HG03196 (cell line): ENCODE measurements at regions not wholly inside any gene's neighbourhood (a gene's known extent, or its start where the extent isn't known, plus 50 kb on each side); places are given as distances from the start of the nearest gene placed in this dataset.

Source experiments
- ATAC-seq: cut with Tn5 transposase; IDR thresholded peaks from one replicate; pipeline ENCODE4 v1.9.1; 2021; ENCODE audit not compliant: unreplicated experiment

- ATAC-seq = no peak
Observed at GRCh38 chr4:125891597-125892258, 577.0 kb downstream of the FAT4 start.

DNA sequence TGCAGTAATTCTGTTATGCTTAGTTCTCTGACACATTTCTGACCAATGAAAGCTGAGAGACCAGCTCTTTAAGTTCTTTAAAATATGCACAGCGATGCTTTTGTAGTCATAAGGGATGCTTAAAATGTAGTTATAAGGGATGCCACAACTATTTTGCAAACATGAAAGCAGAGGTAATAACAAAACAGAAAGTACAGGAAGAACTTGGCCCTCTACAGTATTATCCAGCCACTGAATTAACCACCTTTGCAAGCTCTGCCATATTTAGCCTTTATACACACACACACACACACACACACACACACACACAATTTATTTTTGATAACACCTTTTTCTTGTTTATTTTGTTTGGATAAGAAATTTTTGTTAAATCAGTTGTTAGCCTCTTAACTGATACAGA, 590.0 kb downstream of the FAT4 start:
- no peak for ATAC-seq

- ATAC-seq = no peak
Observed at GRCh38 chr4:125911058-125911457, 596.3 kb downstream of the FAT4 start.

GRCh38 chr4:125911481-125911880, 596.7 kb downstream of the FAT4 start:
- no peak for ATAC-seq

DNA sequence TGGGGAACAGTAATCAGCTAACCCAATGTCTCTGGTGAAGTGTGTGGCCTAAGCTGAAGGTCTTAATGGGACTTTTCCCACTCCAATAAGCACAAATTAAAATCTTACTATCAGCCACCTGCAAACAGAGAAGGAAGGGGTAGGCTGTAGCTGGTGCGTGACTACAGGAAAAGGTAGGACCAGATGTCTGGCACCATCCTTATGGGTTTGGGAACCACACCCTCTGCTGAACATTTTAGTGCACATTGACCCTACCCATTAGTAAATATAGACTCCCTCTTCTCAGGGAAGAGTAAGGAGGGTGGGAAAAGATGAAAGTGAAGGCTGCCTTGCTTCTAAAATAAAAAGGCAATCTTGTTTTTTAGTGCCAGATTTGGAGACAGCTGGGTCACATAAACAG, 602.8 kb downstream of the FAT4 start:
- no peak for ATAC-seq

DNA sequence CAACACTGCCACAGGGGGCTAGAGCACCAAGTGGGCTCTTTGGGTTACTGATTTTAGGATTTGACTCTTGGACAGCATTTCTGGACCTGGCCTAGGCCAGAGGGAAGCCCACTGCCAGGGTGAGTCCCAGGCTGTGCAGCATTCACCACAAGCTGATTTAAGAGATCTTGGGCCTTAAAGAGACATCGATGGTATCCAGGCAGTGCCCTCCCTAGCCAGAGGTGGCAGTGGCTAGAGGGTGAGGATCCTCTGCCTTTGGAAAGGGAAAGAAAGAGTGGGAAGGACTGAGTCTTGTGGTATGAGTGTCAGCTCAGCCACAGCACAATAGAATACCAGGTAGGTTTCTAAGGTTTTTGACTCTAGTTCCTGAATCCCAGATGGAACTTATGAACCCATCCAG, 613.9 kb downstream of the FAT4 start:
- ATAC-seq = no peak

- no peak for ATAC-seq
Observed at GRCh38 chr4:125938541-125938940, 623.8 kb downstream of the FAT4 start.

GRCh38 chr4:125940426-125940825, 625.7 kb downstream of the FAT4 start:
- no peak for ATAC-seq

DNA sequence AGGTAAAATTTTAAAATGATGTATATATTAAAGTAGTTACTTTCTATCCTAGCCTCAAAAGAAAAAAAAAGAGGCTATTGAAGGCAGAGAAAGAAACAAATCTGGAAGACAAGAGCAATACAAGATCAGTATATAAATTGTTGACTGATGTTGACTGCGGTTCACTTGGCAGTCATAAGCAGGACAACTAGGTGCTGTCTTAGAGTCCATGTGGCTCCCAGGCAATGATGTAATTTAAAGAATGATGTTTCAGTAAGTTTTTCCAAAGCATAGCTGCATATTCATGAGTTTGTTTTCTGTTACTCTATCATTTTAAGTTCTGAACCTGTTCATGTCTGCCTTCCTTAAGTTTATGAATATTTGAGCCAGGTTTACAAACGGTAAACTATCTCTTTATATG, 630.2 kb downstream of the FAT4 start:
- ATAC-seq = no peak

GRCh38 chr4:125948021-125948420, 633.3 kb downstream of the FAT4 start:
- ATAC-seq = no peak

DNA sequence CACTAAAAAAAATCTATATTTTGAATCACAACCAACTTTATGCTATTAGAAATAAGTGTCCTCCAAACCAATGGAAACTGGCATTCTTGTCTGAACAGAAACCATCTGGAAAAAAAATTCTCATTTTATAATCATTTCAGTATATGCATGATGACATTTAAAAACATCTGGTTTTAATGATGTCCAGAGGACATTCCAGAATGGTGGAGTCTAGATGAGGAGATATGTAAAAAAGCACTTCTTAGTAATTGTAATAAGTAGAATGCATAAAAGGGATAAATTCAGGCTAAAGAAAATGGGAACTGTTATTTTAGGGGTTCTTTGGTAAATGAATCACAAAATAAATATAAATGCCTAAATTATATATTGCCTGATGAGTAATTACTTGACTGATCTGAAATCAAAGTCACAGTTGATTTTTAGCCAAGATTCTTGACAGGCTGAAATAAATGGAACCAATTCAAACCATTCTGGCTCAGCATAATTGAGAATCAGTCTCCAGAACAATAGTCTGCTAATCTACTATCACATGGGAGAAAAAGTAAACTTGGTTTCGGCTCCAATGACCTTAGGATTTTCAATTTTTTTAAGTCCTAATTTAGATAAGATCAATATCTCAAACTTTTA, 636.6 kb downstream of the FAT4 start:
- no peak for ATAC-seq

- ATAC-seq = no peak
Observed at GRCh38 chr4:125952631-125953030, 637.9 kb downstream of the FAT4 start.

DNA sequence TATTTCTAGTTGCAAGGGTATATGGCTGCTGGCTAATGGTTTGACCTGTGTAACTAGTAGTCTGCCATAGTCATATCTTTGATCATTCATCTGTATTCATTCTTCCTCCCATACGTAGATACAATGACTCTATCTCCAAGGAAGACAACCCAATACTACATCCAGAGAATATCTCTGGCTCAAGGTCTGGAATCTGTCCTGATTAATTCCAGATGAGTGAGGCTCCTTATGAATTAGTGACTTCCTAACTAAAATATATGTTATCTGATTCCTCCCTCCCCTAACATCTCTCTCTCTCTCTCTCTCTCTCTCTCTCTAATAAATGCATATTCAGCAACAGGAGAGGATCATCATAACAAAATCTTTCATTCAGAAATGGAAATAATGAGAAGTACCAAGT, 641.5 kb downstream of the FAT4 start:
- no peak for ATAC-seq

- no peak for ATAC-seq
Observed at GRCh38 chr4:125958519-125958918, 643.8 kb downstream of the FAT4 start.

GRCh38 chr4:125961626-125962025, 646.9 kb downstream of the FAT4 start:
- no peak for ATAC-seq

- no peak for ATAC-seq
Observed at GRCh38 chr4:125975861-125976397, 661.2 kb downstream of the FAT4 start.

DNA sequence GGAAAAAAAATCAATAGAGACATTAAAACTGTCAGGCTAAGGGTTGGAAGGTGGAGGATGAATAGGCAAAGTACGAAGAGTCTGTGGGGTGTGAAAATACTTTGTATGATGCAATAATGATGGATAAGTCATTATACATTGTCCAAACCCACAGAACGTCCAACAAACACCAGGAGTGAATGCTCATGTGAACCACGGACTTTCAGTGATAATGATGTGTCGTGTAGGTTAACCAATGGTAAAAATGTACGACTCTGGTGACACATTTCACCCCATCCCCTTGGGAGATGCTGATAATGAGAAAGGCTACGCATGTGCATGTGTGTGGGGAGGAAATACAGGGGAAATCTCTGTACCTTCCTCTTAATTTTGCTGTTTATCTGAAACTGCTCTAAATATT, 665.2 kb downstream of the FAT4 start:
- no peak for ATAC-seq

GRCh38 chr4:125983168-125983567, 668.4 kb downstream of the FAT4 start:
- no peak for ATAC-seq

DNA sequence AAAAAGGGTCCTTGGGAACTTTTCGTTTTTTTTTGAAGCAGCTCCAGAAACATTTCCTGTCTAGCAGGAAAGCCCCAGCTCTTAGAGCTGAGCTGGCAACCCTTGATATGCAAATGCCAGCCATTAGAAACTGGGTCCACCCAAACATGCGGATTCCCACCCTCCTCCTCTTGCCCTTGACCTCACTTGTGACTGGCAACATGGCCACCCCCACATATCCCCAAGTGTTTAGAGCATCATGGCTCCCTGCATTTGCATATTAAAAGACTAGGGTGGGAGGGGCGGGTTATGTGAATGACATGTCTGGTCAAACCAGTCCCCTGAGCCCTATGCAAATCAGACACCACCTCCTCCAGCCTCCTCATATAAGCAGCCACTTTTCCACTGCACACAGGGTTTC, 671.1 kb downstream of the FAT4 start:
- ATAC-seq = no peak

DNA sequence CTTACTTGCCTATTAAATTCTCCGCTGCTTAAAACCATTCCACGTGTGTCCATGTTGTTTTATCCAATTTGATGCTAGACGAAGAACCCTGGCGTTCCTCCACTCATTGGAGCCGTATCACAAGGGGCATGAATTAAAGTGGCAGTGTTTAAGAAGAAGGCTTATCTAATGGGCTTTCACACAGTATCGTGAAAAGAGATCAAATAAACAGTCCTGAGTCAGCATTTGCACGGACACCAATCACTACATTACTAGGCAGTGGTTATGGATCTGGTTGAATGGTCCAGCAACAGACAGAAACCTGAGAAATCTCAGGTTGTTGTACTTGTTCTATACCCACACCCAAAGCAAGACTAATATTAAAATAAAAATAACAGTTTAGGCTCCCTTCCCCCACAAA, 671.6 kb downstream of the FAT4 start:
- ATAC-seq = no peak

DNA sequence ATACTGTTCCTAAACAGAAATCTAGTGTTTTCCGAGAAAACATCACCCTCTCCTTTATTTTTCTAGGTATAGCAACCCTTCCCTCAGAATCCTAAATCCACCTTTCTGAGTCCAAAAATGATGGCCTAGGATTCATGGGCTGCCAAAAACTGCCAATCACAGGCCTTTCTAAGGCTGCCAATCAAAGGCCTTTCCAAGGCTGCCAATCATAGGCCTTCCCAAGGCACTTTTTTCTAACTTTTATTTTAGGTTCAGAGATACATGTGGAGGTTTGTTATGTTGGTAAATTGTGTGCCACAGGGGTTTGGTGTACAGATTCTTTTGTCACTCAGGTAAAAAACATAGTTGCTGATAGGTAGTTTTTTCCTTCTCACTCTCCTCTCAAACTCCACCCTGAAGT, 673.7 kb downstream of the FAT4 start:
- ATAC-seq = no peak

GRCh38 chr4:125991398-125991797, 676.6 kb downstream of the FAT4 start:
- ATAC-seq = no peak

- no peak for ATAC-seq
Observed at GRCh38 chr4:125992891-125993290, 678.1 kb downstream of the FAT4 start.
